HG03097 (cell line): ENCODE measurements at regions not wholly inside any gene's neighbourhood (a gene's known extent, or its start where the extent isn't known, plus 50 kb on each side); places are given as distances from the start of the nearest gene placed in this dataset.

Experiments used
- ATAC-seq: cut with Tn5 transposase; IDR thresholded peaks from one replicate; pipeline ENCODE4 v1.9.1; 2021; ENCODE audit not compliant: unreplicated experiment, low FRiP score

- no peak for ATAC-seq
Measured at GRCh38 chr7:116310141-116310540, 99.8 kb downstream of the TES start.

GRCh38 chr7:116311259-116311658 lies 100.9 kb downstream of the TES start:
- ATAC-seq, result no peak

GRCh38 chr7:116311816-116312471 lies 101.6 kb downstream of the TES start:
- ATAC-seq, result no peak

- ATAC-seq, result no peak
Measured at GRCh38 chr7:116315293-116315692, 105.0 kb downstream of the TES start.

- ATAC-seq, result no peak
Measured at GRCh38 chr7:116315803-116316202, 105.5 kb downstream of the TES start.

- peak; percentile 86 for ATAC-seq
Measured at GRCh38 chr7:116316838-116317628, 106.7 kb downstream of the TES start.

GRCh38 chr7:116317907-116318306 lies 107.6 kb downstream of the TES start:
- ATAC-seq, result no peak

GRCh38 chr7:116322541-116322940 lies 112.2 kb downstream of the TES start:
- ATAC-seq, result no peak

- no peak for ATAC-seq
Measured at GRCh38 chr7:116324582-116324981, 114.2 kb downstream of the TES start.

GRCh38 chr7:116325517-116325916 lies 115.2 kb downstream of the TES start:
- no peak for ATAC-seq

GRCh38 chr7:116327135-116327534 lies 116.8 kb downstream of the TES start:
- ATAC-seq, result no peak

- ATAC-seq, result no peak
Measured at GRCh38 chr7:116327752-116328151, 117.4 kb downstream of the TES start.

GRCh38 chr7:116328161-116328560 lies 117.8 kb downstream of the TES start:
- no peak for ATAC-seq

- no peak for ATAC-seq
Measured at GRCh38 chr7:116329686-116330503, 119.6 kb downstream of the TES start.

GRCh38 chr7:116331020-116331419 lies 120.7 kb downstream of the TES start:
- no peak for ATAC-seq

GRCh38 chr7:116332766-116333165 lies 122.4 kb downstream of the TES start:
- no peak for ATAC-seq

- ATAC-seq, result no peak
Measured at GRCh38 chr7:116334555-116334954, 124.2 kb downstream of the TES start.

GRCh38 chr7:116337018-116337417 lies 126.7 kb downstream of the TES start:
- ATAC-seq, result no peak

GRCh38 chr7:116337800-116338199 lies 127.5 kb downstream of the TES start:
- no peak for ATAC-seq

GRCh38 chr7:116339564-116339963 lies 129.2 kb downstream of the TES start:
- no peak for ATAC-seq

- ATAC-seq, result no peak
Measured at GRCh38 chr7:116340201-116340847, 130.0 kb downstream of the TES start.
